Tibial nerve (tissue), 3 donors: ENCODE measurements at regions not wholly inside any gene's neighbourhood (a gene's known extent, or its start where the extent isn't known, plus 50 kb on each side); places are given as distances from the start of the nearest gene placed in this dataset.

Source experiments
- CTCF ChIP-seq, 5 experiments: fragments of 200-600 bp in 3 of 5; fragments of 450-650 bp in 2 of 5; sonication (generic) in 3 of 5; IDR thresholded peaks; one replicate each; pipeline ENCODE4 v1.5.1; 2016 to 2019; ENCODE audit warnings: antibody characterized with exemption in 5 of 5, mild to moderate bottlenecking in 3 of 5, moderate library complexity in 2 of 5
- POLR2A ChIP-seq, 2 donors: fragments of 450-650 bp; IDR thresholded peaks; one replicate each; pipeline ENCODE4 v1.6.1; 2017; ENCODE audit warnings: antibody characterized with exemption in 2 of 2, mild to moderate bottlenecking in 2 of 2, moderate library complexity in 2 of 2

- TF ChIP-seq CTCF (IDR thresholded peaks at IDR 0.05): no peak
- no peak for TF ChIP-seq POLR2A (IDR thresholded peaks at IDR 0.05)
Observed at GRCh38 chr6:156718647-156719394, 58.4 kb upstream of the ARID1B start.
